MM.1S (cell line): ENCODE measurements at regions not wholly inside any gene's neighbourhood (a gene's known extent, or its start where the extent isn't known, plus 50 kb on each side); places are given as distances from the start of the nearest gene placed in this dataset.

ENCODE experiments used
- DNase-seq: peaks from one replicate; pipeline ENCODE4 v3.0.0-alpha.2; 2015
- H2AFZ ChIP-seq: fragments of 300-600 bp; sonication (generic); 2 replicates; pipeline ENCODE4 v1.6.0; 2016; ENCODE audit warnings: antibody characterized with exemption, low read length
- H3F3A ChIP-seq: fragments of 300-600 bp; sonication (generic); 2 replicates; pipeline ENCODE4 v1.6.1; 2016; ENCODE audit warnings: mild to moderate bottlenecking, antibody characterized with exemption, low read length, moderate library complexity, mixed read lengths; ENCODE audit not compliant: insufficient read depth
- H3K27ac ChIP-seq: fragments of 300-600 bp; sonication (generic); 2 replicates; pipeline ENCODE4 v1.5.1; 2016; ENCODE audit warnings: mild to moderate bottlenecking, low read length
- H3K27me3 ChIP-seq: fragments of 300-600 bp; sonication (generic); replicated peaks from 2 replicates; pipeline ENCODE4 v1.6.0; 2016; ENCODE audit warnings: low read length; ENCODE audit not compliant: insufficient read depth
- H3K36me3 ChIP-seq: fragments of 300-600 bp; sonication (generic); replicated peaks from 2 replicates; pipeline ENCODE4 v1.6.1; 2016; ENCODE audit warnings: mild to moderate bottlenecking, low read length, mixed read lengths; ENCODE audit not compliant: insufficient read depth
- H3K4me1 ChIP-seq: fragments of 300-600 bp; sonication (generic); 2 replicates; pipeline ENCODE4 v1.6.1; 2016; ENCODE audit warnings: low read length, mixed read lengths
- H3K4me2 ChIP-seq: fragments of 300-600 bp; sonication (generic); 2 replicates; pipeline ENCODE4 v1.6.0; 2016; ENCODE audit warnings: low read depth, low read length
- H3K4me3 ChIP-seq: fragments of 300-600 bp; sonication (generic); 2 replicates; pipeline ENCODE4 v1.5.1; 2016; ENCODE audit warnings: low read length, mixed read lengths
- H3K79me2 ChIP-seq: fragments of 300-600 bp; sonication (generic); 2 replicates; pipeline ENCODE4 v1.6.1; 2016; ENCODE audit warnings: mixed run types, low read length, mixed read lengths
- H3K9ac ChIP-seq: fragments of 300-600 bp; sonication (generic); 2 replicates; pipeline ENCODE4 v1.6.1; 2016; ENCODE audit warnings: low read length, mixed read lengths
- H3K9me2 ChIP-seq: fragments of 300-600 bp; sonication (generic); replicated peaks from 2 replicates; pipeline ENCODE4 v1.6.1; 2016; ENCODE audit warnings: mild to moderate bottlenecking, low read length, mixed read lengths; ENCODE audit not compliant: insufficient read depth
- H3K9me3 ChIP-seq: fragments of 300-600 bp; sonication (generic); replicated peaks from 2 replicates; pipeline ENCODE4 v1.6.1; 2016; ENCODE audit warnings: mild to moderate bottlenecking, low read length, mixed read lengths; ENCODE audit not compliant: insufficient read depth
- H4K20me1 ChIP-seq: fragments of 300-600 bp; sonication (generic); 2 replicates; pipeline ENCODE4 v1.6.1; 2016; ENCODE audit warnings: mild to moderate bottlenecking, low read length, moderate library complexity, mixed read lengths; ENCODE audit not compliant: insufficient read depth
- CTCF ChIP-seq: fragments of 300-600 bp; sonication (generic); IDR thresholded peaks from 2 replicates; pipeline ENCODE4 v1.5.1; 2016; ENCODE audit warnings: antibody characterized with exemption, low read length, mixed read lengths
- EZH2 ChIP-seq: fragments of 300-600 bp; sonication (generic); optimal IDR thresholded peaks from 2 replicates; pipeline ENCODE3; 2017; ENCODE audit warnings: low read depth, mild to moderate bottlenecking, antibody characterized with exemption, low read length, mixed read lengths
- EZH2phosphoT487 ChIP-seq: fragments of 300-600 bp; sonication (generic); IDR thresholded peaks from 2 replicates; pipeline ENCODE4 v1.6.1; 2018; ENCODE audit warnings: antibody characterized with exemption, low read length

- Histone ChIP-seq H4K20me1 (no peaks in the 10 kb centered on the region), H3K27ac (no peak overlapping the region), H2AFZ (no peak overlapping the region), H3K36me3 (no peaks in the 10 kb centered on the region), H3K9me2 (no peaks in the 10 kb centered on the region), H3K9ac (no peak overlapping the region), H3K4me1 (no peaks in the 10 kb centered on the region), H3K4me2 (no peak overlapping the region), H3K9me3 (no peaks in the 10 kb centered on the region), H3K79me2 (no peaks in the 10 kb centered on the region), H3K27me3 (no peaks in the 10 kb centered on the region), H3F3A (no peaks in the 10 kb centered on the region), H3K4me3 (no peak overlapping the region)
- no peak for DNase-seq
- TF ChIP-seq EZH2phosphoT487 (no peak), CTCF (no peak), EZH2 (no peak)
Observed at GRCh38 chr6:79804732-79805131, 142.6 kb downstream of the ELOVL4 start.

GRCh38 chr6:79803917-79804316 is 143.4 kb downstream of the ELOVL4 start:
- H3K4me2 ChIP-seq = no peak overlapping the region
- H3K4me3 ChIP-seq = no peak overlapping the region
- H3K79me2 ChIP-seq = no peaks in the 10 kb centered on the region
- no peaks in the 10 kb centered on the region for H4K20me1 ChIP-seq
- no peak overlapping the region for H3K27ac ChIP-seq
- no peak overlapping the region for H3K9ac ChIP-seq
- no peaks in the 10 kb centered on the region for H3F3A ChIP-seq
- no peaks in the 10 kb centered on the region for H3K27me3 ChIP-seq
- H3K9me2 ChIP-seq = no peaks in the 10 kb centered on the region
- no peaks in the 10 kb centered on the region for H3K9me3 ChIP-seq
- no peak overlapping the region for H2AFZ ChIP-seq
- no peaks in the 10 kb centered on the region for H3K36me3 ChIP-seq
- no peak for TF ChIP-seq EZH2
- TF ChIP-seq CTCF = no peak
- TF ChIP-seq EZH2phosphoT487 = no peak
- DNase-seq = no peak
- no peaks in the 10 kb centered on the region for H3K4me1 ChIP-seq

- H3K36me3 ChIP-seq = no peaks in the 10 kb centered on the region
- H3K4me2 ChIP-seq = no peak overlapping the region
- H4K20me1 ChIP-seq = no peaks in the 10 kb centered on the region
- no peak for TF ChIP-seq EZH2
- no peak for TF ChIP-seq EZH2phosphoT487
- no peak for TF ChIP-seq CTCF
- no peak for DNase-seq
- no peaks in the 10 kb centered on the region for H3F3A ChIP-seq
- H2AFZ ChIP-seq = no peak overlapping the region
- no peaks in the 10 kb centered on the region for H3K9me3 ChIP-seq
- no peaks in the 10 kb centered on the region for H3K4me1 ChIP-seq
- no peaks in the 10 kb centered on the region for H3K79me2 ChIP-seq
- no peak overlapping the region for H3K9ac ChIP-seq
- H3K4me3 ChIP-seq = no peak overlapping the region
- no peak overlapping the region for H3K27ac ChIP-seq
- H3K9me2 ChIP-seq = no peaks in the 10 kb centered on the region
- no peaks in the 10 kb centered on the region for H3K27me3 ChIP-seq
Observed at GRCh38 chr6:79802657-79803300, 144.6 kb downstream of the ELOVL4 start.
